ENCODE measurements at regions not wholly inside any gene's neighbourhood (a gene's known extent, or its start where the extent isn't known, plus 50 kb on each side); places are given as distances from the start of the nearest gene placed in this dataset.

- ChIA-PET POLR2A (no interaction called here), CTCF (no interaction called here)
- no peak for DNase-seq (ENCODE audit: low read depth, low spot score)
- TF ChIP-seq CTCF (IDR thresholded peaks at IDR 0.05; ENCODE audit: insufficient read depth, low read length, missing control alignments): no peak
- H3K4me3 ChIP-seq (ENCODE audit: low read depth, low read length): no peak overlapping the region
These were observed 53.2 kb upstream of the FZD7 start for GRCh38 chr2:201980389-201980821.

- ChIA-PET CTCF (no interaction called here), POLR2A (no interaction called here)
- no peak for DNase-seq (ENCODE audit: low read depth, low spot score)
- TF ChIP-seq CTCF (IDR thresholded peaks at IDR 0.05; ENCODE audit: insufficient read depth, low read length, missing control alignments): no peak
- H3K4me3 ChIP-seq (ENCODE audit: low read depth, low read length): no peak overlapping the region
These were observed 52.7 kb upstream of the FZD7 start for GRCh38 chr2:201980946-201981345.

DNA sequence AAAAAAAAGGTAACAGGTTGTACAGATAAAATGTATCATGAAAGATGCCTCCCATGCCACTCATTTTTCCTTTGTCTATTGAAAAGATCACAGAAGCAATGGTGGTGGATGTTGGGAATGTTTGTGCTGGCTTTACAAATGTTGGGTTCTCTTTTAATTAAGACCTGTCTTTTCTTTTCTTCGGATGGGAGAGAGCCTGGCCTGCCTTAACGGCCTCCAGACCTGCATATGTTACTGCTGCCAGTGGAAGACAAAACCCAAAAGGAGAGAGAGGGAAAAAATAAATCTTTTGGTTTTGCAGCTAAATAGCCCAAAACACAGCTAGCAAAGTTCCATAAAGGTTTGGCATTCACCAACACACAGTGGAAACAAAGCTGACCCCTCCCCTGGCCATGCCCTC is 50.5 kb upstream of the FZD7 start:
- ChIA-PET CTCF (interaction anchor here (0.9 kb wide), 1 partner anchor 20 kb away, joined by 3 read pairs; no protein-coding TSS in a partner anchor), POLR2A (no interaction called here)
- no peak for DNase-seq (ENCODE audit: low read depth, low spot score)
- no peak overlapping the region for H3K4me3 ChIP-seq (ENCODE audit: low read depth, low read length)
- TF ChIP-seq CTCF (IDR thresholded peaks at IDR 0.05; ENCODE audit: insufficient read depth, low read length, missing control alignments): no peak

DNA sequence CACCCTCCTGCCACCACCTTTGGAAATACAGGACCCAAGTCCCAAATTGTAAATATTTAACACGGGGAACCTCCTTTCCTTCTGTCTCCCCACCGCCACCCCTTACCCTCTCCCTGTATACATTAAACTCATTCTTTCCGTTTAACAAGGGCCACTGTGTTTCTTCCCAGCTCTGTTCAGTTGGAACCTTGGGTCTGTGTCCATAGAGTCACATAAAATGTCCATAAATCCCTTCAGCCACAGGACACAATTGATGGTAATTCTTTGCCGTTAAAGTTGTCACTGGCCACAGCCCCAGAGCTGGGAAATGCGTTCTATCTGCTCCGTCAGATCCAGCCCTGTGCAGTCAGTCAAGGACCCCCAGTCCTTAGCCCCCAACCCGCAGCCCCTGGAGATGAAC is 49.9 kb upstream of the FZD7 start:
- POLR2A ChIA-PET: no interaction called here
- TF ChIP-seq CTCF (IDR thresholded peaks at IDR 0.05; ENCODE audit: insufficient read depth, low read length, missing control alignments): no peak
- CTCF ChIA-PET: interaction anchor here (0.9 kb wide), 1 partner anchor 19 kb away, joined by 3 read pairs; no protein-coding TSS in a partner anchor
- DNase-seq (ENCODE audit: low read depth, low spot score): no peak
- H3K4me3 ChIP-seq (ENCODE audit: low read depth, low read length): no peak overlapping the region

Measured in AG04449 (cell line).